HPDE6-E6E7 (cell line): ENCODE measurements at regions not wholly inside any gene's neighbourhood (a gene's known extent, or its start where the extent isn't known, plus 50 kb on each side); places are given as distances from the start of the nearest gene placed in this dataset.
"Not testable (repeated sequence)": the region's sequence is repeated elsewhere in the genome, so short reads cannot be mapped to it uniquely, and the experiment has no call there.

Experiments used
- DNase-seq: peaks from one replicate; pipeline ENCODE4 v3.0.0; 2011; ENCODE audit warnings: missing footprints; ENCODE audit errors: extremely low spot score

- DNase-seq: no peak
Observed at GRCh38 chr13:55567721-55568625, 1572.7 kb upstream of the PRR20A start.

DNA sequence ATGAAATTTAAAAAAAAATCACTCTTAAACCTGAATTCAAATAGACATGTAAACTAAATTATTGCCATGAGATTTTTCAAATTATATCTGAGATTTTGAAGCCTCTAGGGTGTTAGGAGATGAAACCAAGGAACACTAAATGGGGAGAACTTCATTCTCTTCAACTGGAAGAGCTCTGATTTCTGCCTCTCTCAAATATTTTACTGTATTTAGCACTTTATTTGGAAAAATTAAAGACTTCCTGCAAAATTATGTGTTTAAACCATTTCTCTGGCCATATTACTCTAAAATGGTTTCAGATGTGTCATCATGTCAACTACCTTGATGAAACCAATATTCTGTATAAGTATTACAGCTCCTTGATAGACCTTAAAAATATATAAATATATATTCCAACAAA is 1571.6 kb upstream of the PRR20A start:
- no peak for DNase-seq

GRCh38 chr13:55569514-55569913 is 1571.2 kb upstream of the PRR20A start:
- no peak for DNase-seq

GRCh38 chr13:55570371-55570770 is 1570.3 kb upstream of the PRR20A start:
- no peak for DNase-seq

- no peak for DNase-seq
Observed at GRCh38 chr13:55571237-55571867, 1569.4 kb upstream of the PRR20A start.

DNA sequence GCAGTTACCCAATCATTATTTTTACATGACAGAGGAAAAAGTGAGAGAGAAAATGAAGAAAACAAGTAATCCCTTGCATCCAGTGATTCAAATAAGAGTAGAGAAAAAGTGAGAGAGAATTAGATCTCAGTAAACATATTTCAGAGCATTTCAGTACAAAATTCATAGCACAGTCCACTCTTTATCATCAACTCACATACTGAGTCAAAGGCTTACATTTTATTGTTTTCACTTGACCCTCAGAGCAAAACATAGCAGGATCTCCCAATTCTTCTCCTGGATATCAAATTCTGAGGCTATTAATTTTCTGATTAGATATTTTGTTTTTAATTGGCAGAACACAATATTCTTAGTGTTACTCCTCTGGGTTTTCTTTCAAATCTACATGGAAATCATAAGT is 1568.3 kb upstream of the PRR20A start:
- no peak for DNase-seq

- no peak for DNase-seq
Observed at GRCh38 chr13:55572862-55573261, 1567.9 kb upstream of the PRR20A start.

DNA sequence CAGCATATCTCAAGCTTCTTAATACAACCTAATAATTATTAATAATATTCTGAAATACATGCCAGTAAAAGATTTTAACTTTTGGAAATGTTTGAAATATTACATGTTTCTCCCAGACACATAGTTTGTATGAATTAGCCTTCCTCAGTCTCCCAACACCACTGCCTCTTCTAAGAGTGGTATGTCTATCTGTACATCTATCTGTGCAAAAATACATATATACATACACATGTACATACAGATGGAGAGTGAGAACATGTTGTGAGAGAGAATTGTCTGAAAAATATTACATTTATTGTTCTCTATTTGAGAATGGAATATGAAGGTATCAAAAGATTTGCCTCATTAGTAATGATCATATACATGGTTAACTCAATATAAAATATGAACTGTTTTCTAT is 1567.2 kb upstream of the PRR20A start:
- no peak for DNase-seq

GRCh38 chr13:55576389-55576788 is 1564.3 kb upstream of the PRR20A start:
- no peak for DNase-seq

DNA sequence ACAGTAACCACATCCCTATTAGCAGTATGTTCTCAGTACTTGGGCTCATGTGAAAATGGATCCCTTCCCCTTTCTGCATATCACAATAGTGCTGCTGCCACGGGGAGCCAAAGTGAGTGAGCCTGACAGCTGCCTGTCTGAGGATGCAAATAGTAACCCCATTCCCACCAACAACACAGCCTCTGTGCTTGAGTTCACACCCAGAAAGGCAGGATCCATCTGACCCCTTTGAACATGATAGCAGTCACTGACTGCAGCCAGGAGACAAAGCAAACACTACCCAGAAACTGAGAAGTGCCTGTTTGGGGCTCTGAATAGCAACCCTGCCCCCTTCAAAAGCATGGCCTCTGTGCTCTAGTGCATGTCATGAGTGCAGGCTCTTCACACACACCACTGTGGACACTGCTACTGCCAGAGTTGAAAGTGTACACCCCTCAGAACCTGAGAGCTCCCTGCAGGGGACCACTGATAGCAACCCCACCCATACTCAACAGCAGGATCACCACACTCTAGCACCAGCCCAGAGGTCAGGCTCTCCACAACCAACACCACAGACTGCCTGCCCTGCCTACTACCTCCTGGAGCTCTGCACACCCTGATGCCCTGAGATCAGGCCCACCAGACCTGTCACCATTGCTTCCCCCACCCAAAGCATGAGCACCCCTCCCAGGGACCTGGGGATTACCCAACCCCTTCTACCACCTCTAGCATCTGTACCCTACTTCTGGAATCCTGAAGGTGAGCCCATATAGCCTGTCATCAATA is 1563.5 kb upstream of the PRR20A start:
- no peak for DNase-seq

DNA sequence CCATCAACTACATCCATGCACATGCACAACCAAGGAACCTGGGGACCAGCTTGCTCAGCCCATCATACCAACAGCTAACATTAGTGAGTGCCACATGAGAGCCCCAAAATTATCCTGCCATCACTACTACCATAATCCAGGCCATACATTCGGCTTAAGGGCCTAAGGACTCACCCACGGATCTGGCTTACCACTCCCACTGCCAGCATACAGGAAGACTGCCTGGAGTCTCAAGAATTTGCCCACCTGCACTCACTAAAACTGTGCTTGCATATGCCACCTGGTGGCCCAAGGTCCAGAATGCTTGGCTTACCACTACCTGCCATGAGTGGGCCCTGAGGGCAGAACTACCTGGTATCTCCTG is 1562.9 kb upstream of the PRR20A start:
- DNase-seq: no peak

DNA sequence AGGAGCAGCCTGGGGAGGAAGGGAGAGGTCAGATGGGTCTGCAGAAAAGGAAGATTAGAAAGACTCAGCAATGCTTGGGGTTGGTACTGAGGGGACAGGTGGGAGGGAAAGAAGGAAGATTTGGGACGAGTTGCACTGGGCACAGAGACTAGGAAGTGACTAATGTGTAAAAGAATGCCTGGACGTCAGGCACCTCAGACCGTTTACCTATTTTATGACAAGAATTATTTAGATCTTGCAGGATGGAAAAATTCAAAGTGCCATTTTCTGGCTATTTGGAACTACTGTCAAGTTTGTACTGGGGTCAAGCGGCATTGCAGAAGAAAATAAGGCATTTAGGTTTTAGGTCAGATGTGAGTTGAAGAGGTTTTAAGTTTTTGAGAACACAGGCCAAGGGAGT is 1558.4 kb upstream of the PRR20A start:
- DNase-seq: not testable (repeated sequence)

DNA sequence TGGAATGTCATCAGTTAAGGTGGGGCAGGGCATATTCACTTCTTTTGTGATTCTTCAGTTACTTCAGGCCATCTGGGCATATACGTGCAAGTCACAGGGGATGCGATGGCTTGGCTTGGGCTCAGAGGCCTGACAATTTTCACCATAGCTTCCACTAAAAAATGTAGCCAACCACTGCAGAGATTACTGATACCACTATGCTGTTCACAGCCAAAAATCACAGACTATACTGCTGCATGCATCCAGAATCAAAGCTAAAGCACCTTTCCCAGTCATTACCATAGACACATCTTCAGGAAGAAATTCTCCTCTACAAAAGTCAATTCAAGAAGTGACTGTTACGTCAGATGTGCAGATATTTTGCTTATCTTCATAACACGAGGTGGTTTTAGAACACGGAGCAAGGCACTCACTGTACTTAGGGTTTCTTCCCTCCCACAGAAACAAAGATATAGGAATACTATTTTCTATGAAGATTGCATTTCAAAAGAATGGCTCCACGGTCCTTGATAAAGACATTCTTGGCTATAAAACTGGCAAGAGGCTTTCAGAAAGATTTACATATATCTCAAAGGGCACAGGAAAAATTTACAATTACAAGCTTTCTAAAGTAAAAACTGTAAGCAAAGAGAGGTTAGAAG is 1556.6 kb upstream of the PRR20A start:
- DNase-seq: no peak

DNA sequence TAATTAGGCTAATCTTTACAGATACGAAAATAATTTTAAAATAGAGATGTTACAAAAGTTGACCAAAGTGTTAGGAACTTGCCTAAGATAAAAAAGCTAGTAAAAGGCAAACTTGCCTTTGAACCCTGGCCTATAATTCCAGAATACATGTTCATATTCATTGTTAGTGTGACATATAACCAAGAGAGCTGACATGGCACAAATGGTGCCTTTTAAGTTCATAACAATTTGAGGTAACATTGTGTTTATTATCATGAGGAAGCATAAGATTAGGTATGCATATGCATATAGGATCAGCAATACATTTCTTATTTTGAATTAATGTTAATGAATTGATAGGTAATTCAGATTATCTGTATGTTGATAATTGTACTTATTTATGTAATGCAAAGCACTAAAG is 1537.9 kb upstream of the PRR20A start:
- DNase-seq: no peak

GRCh38 chr13:55606045-55606665 is 1534.6 kb upstream of the PRR20A start:
- DNase-seq: no peak

- no peak for DNase-seq
Observed at GRCh38 chr13:55613429-55614187, 1527.1 kb upstream of the PRR20A start.

DNA sequence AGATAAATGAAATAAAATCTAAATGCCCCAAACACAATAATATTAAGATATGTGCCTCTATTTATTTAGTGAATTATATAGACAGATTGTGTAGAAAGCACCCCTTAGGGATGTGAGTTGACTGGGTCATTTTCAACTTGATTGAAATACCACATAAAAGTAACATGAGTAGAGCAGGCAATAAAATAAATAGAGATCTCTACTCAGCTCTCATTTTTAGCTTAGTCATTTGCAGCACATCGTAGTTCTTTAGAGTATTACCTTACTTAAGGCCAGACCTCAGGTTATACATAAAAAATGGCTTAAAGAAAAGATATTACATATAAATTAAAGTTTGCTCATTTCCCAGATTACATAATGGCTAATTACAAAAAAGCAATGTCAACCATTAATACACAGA is 1525.6 kb upstream of the PRR20A start:
- no peak for DNase-seq

DNA sequence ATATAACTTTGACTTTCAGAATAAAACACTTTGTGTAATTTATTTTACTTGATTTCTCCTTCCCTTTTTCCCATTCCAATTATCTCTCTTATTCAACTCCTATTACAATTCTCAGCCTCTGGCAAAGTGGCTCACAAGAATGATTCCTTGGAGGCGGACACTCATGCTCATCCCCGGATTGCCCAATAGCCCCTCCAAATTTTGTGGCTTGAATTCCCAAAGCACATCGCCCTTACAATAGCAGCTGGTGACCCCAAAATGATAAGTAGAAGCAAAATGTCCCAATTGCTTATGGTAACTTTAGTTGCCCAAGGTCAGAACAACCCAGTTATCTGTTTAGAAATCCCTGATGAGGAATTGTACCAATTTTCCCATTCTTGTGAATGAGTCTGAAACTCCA is 1523.5 kb upstream of the PRR20A start:
- no peak for DNase-seq

- no peak for DNase-seq
Observed at GRCh38 chr13:55627221-55627620, 1513.5 kb upstream of the PRR20A start.

GRCh38 chr13:55632402-55632801 is 1508.3 kb upstream of the PRR20A start:
- DNase-seq: no peak

- DNase-seq: no peak
Observed at GRCh38 chr13:55649485-55649884, 1491.2 kb upstream of the PRR20A start.
